ENCODE measurements at regions not wholly inside any gene's neighbourhood (a gene's known extent, or its start where the extent isn't known, plus 50 kb on each side); places are given as distances from the start of the nearest gene placed in this dataset.

- Histone ChIP-seq H3K4me1 (peaks cover 0 to 6% (median 0%) of the 10 kb centered on the region in 4 donors), H3K9me3 (no peaks in the 10 kb centered on the region), H3K27ac (no peak overlapping the region), H3K27me3 (no peaks in the 10 kb centered on the region), H3K4me3 (no peak overlapping the region), H3K36me3 (no peaks in the 10 kb centered on the region)
- no peak for TF ChIP-seq EP300 (IDR thresholded peaks at IDR 0.05)
- no peak for TF ChIP-seq POLR2A (IDR thresholded peaks at IDR 0.05)
- TF ChIP-seq, protein P1, sequence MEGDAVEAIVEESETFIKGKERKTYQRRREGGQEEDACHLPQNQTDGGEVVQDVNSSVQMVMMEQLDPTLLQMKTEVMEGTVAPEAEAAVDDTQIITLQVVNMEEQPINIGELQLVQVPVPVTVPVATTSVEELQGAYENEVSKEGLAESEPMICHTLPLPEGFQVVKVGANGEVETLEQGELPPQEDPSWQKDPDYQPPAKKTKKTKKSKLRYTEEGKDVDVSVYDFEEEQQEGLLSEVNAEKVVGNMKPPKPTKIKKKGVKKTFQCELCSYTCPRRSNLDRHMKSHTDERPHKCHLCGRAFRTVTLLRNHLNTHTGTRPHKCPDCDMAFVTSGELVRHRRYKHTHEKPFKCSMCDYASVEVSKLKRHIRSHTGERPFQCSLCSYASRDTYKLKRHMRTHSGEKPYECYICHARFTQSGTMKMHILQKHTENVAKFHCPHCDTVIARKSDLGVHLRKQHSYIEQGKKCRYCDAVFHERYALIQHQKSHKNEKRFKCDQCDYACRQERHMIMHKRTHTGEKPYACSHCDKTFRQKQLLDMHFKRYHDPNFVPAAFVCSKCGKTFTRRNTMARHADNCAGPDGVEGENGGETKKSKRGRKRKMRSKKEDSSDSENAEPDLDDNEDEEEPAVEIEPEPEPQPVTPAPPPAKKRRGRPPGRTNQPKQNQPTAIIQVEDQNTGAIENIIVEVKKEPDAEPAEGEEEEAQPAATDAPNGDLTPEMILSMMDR (IDR thresholded peaks at IDR 0.05): no peak
- DNase-seq (ENCODE audit: low spot score in 2 of 2): no peak
- WGBS, 2 donors: 90% methylated on average over 2 of the region's 2 CpGs
Measured at GRCh38 chr2:220144411-220144810, 517.0 kb downstream of the SLC4A3 start.

GRCh38 chr2:220147161-220148038 is 520.0 kb downstream of the SLC4A3 start:
- no peak for DNase-seq (ENCODE audit: low spot score in 2 of 2)
- no peak for TF ChIP-seq EP300 (IDR thresholded peaks at IDR 0.05)
- TF ChIP-seq POLR2A (IDR thresholded peaks at IDR 0.05): no peak
- TF ChIP-seq, protein P1 (IDR thresholded peaks at IDR 0.05): no peak

GRCh38 chr2:220148471-220149248 is 521.2 kb downstream of the SLC4A3 start:
- Histone ChIP-seq H3K9me3 (no peaks in the 10 kb centered on the region), H3K27me3 (no peaks in the 10 kb centered on the region), H3K4me3 (no peak overlapping the region), H3K4me1 (peaks cover 0 to 6% (median 0%) of the 10 kb centered on the region in 4 donors), H3K27ac (no peak overlapping the region), H3K36me3 (no peaks in the 10 kb centered on the region)
- WGBS, 2 donors: 83 to 90% methylated on average over 9 of the region's 9 CpGs
- DNase-seq (ENCODE audit: low spot score in 2 of 2): no peak
- TF ChIP-seq POLR2A (IDR thresholded peaks at IDR 0.05) (no peak), EP300 (IDR thresholded peaks at IDR 0.05) (no peak)
- TF ChIP-seq, protein P1 (IDR thresholded peaks at IDR 0.05): no peak

More at GRCh38 chr2:220147161-220148038, 520.0 kb downstream of the SLC4A3 start:
- H3K27ac ChIP-seq: no peak overlapping the region
- WGBS, 2 donors: 66 to 68% methylated on average over 7 of the region's 7 CpGs
- no peak overlapping the region for H3K4me3 ChIP-seq
- no peaks in the 10 kb centered on the region for H3K36me3 ChIP-seq
- peaks cover 0 to 6% (median 0%) of the 10 kb centered on the region in 4 donors for H3K4me1 ChIP-seq
- no peaks in the 10 kb centered on the region for H3K27me3 ChIP-seq
- H3K9me3 ChIP-seq: no peaks in the 10 kb centered on the region

DNA sequence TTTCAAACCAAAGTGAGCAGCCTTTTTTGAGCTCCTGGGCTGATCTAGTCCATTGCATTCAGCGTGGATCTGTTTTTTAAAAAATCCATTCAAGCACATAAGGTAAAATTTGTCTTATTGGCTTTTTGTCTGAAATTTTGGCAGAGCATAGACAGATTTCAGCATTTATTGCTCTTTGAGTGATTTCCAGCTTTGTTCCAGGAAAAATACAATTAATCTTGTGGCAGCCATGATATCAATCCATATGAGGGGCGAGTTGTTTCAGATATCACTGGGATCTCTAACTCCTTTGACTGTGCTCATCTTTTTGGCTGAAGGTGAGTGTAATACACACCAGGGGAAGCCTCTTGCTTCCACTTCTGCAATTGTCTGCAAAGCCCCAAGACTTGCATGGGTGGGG is 523.9 kb downstream of the SLC4A3 start:
- Histone ChIP-seq H3K36me3 (no peaks in the 10 kb centered on the region), H3K4me1 (peaks cover 0 to 6% (median 0%) of the 10 kb centered on the region in 4 donors), H3K27me3 (no peaks in the 10 kb centered on the region), H3K27ac (no peak overlapping the region), H3K4me3 (no peak overlapping the region), H3K9me3 (no peaks in the 10 kb centered on the region)
- WGBS, 2 donors: 76 to 88% methylated on average over 2 of the region's 2 CpGs
- DNase-seq (ENCODE audit: low spot score in 2 of 2): no peak
- TF ChIP-seq POLR2A (IDR thresholded peaks at IDR 0.05): no peak
- TF ChIP-seq, protein P1 (IDR thresholded peaks at IDR 0.05): no peak
- TF ChIP-seq EP300 (IDR thresholded peaks at IDR 0.05): no peak
